MCF 10A (cell line): ENCODE measurements at regions not wholly inside any gene's neighbourhood (a gene's known extent, or its start where the extent isn't known, plus 50 kb on each side); places are given as distances from the start of the nearest gene placed in this dataset.

Source experiments
- BruUV-seq: library from RNA; stranded (reverse); fragments of 400-500 nt; replicated peaks from 2 replicates; lab custom pipeline; 2021; lab: Mats Ljungman, UMichigan
- CTCF ChIA-PET: fragments of 300-600 bp; sonication (Branson Sonifier 250); formaldehyde crosslinking; extraction: SDS; loops from one replicate; lab custom pipeline; 2021; ENCODE audit warnings: antibody characterized with exemption, inconsistent platforms; lab: Yijun Ruan, JAX
- POLR2A ChIA-PET: fragments of 300-600, 350-650 bp; sonication (Branson Sonifier 250); formaldehyde crosslinking; extraction: SDS; loops from one replicate; lab custom pipeline; 2020; ENCODE audit warnings: antibody characterized with exemption, inconsistent platforms; lab: Yijun Ruan, JAX
- DNase-seq: peaks from one replicate; pipeline ENCODE4 v3.0.0-alpha.2; 2018; ENCODE audit not compliant: unreplicated experiment
- H3K27ac Mint-ChIP-seq: one replicate; pipeline ENCODE4 v1.8.0; 2022; ENCODE audit warnings: mild to moderate bottlenecking, low read depth, mixed read lengths; ENCODE audit not compliant: unreplicated experiment
- H3K27me3 Mint-ChIP-seq: one replicate; pipeline ENCODE4 v1.8.0; 2022; ENCODE audit warnings: mixed read lengths; ENCODE audit not compliant: insufficient read depth, unreplicated experiment
- H3K36me3 Mint-ChIP-seq: one replicate; pipeline ENCODE4 v1.8.0; 2022; ENCODE audit warnings: mild to moderate bottlenecking, moderate library complexity, mixed read lengths; ENCODE audit not compliant: insufficient read depth, unreplicated experiment
- H3K4me1 Mint-ChIP-seq: one replicate; pipeline ENCODE4 v1.8.0; 2022; ENCODE audit warnings: mixed read lengths; ENCODE audit not compliant: insufficient read depth, unreplicated experiment
- H3K4me3 Mint-ChIP-seq: one replicate; pipeline ENCODE4 v1.8.0; 2022; ENCODE audit warnings: mild to moderate bottlenecking, moderate library complexity, mixed read lengths; ENCODE audit not compliant: unreplicated experiment
- H3K9me3 Mint-ChIP-seq: one replicate; pipeline ENCODE4 v1.8.0; 2022; ENCODE audit warnings: mixed read lengths; ENCODE audit not compliant: unreplicated experiment
- intact Hi-C: fragments of 100-400 bp; cut with micrococcal nuclease; formaldehyde crosslinking; loops from 2 replicates; pipeline ENCODE4 v1.14.1; 2022
- TF ChIP-seq, protein P1 (sequence below): fragments of 200-600 bp; IDR thresholded peaks from one replicate; pipeline ENCODE4 v1.8.0; 2022; ENCODE audit warnings: antibody characterized with exemption, mild to moderate bottlenecking; ENCODE audit not compliant: unreplicated experiment

DNA sequence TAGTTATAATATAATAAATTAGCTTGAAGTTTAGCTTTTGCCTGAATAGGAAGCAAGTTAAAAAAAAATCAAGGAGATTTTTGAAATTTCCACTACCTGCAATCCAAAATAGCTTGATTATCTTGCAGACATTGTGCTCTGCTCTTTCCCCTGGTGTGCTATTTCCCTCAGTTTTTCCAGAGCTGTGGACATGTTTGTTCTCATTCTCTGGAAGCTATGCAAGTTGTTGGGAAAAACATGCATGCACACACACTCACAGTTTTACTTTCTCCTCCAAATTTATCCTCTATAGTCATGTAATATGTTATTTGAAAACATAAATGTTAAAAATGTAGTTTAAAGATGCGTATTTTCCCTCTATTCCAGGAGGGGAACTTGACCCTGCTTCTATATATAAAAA is 225.8 kb upstream of the ARSJ start:
- DNase-seq = no peak
- TF ChIP-seq, protein P1, sequence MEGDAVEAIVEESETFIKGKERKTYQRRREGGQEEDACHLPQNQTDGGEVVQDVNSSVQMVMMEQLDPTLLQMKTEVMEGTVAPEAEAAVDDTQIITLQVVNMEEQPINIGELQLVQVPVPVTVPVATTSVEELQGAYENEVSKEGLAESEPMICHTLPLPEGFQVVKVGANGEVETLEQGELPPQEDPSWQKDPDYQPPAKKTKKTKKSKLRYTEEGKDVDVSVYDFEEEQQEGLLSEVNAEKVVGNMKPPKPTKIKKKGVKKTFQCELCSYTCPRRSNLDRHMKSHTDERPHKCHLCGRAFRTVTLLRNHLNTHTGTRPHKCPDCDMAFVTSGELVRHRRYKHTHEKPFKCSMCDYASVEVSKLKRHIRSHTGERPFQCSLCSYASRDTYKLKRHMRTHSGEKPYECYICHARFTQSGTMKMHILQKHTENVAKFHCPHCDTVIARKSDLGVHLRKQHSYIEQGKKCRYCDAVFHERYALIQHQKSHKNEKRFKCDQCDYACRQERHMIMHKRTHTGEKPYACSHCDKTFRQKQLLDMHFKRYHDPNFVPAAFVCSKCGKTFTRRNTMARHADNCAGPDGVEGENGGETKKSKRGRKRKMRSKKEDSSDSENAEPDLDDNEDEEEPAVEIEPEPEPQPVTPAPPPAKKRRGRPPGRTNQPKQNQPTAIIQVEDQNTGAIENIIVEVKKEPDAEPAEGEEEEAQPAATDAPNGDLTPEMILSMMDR = no peak
- intact Hi-C loops = loop anchor here (10.0 kb wide), 1 partner anchor 170 kb away; no protein-coding TSS in a partner anchor
- no TSS peak for BruUV-seq
- ChIA-PET CTCF (interaction anchor here (0.8 kb wide), 1 partner anchor 180 kb away, joined by 3 read pairs; no protein-coding TSS in a partner anchor), POLR2A (no interaction called here)
- Mint-ChIP-seq H3K4me3 (no peak overlapping the region), H3K36me3 (no peaks in the 10 kb centered on the region), H3K4me1 (no peaks in the 10 kb centered on the region), H3K9me3 (no peaks in the 10 kb centered on the region), H3K27me3 (no peaks in the 10 kb centered on the region), H3K27ac (no peak overlapping the region)

DNA sequence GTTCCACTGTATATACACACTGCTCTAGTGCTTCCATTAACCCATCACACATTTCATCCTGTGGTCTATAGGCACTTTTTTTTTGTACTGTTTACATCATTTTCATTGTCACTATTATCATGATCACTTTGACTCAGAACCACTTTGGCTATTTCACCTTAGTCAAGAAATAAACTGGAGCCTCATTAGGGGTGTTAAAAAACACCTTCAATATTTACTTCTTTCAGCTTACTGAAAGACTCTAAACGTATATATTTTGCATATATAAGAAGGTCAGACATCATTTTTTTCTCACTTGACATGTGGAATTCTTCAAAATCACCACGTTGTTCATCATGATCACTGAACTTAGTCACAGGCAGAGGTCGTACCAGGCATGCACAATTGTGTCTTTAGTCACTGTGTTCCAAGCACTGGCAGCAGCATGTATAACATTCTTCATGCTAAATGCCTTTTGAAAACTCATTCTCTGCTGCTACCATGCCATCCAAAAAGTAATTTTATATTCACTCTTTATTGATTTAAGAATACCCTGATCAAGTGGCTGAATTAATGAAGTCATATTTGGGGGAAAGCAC is 229.2 kb upstream of the ARSJ start:
- Mint-ChIP-seq H3K9me3 (no peaks in the 10 kb centered on the region), H3K4me1 (no peaks in the 10 kb centered on the region), H3K36me3 (no peaks in the 10 kb centered on the region), H3K27me3 (no peaks in the 10 kb centered on the region), H3K4me3 (no peak overlapping the region), H3K27ac (no peak overlapping the region)
- BruUV-seq = no TSS peak
- CTCF ChIA-PET = interaction anchor here (1.5 kb wide), 1 partner anchor 168 kb away, joined by 3 read pairs; no protein-coding TSS in a partner anchor
- TF ChIP-seq, protein P1 = no peak
- intact Hi-C loops = loop anchor here (10.0 kb wide), 1 partner anchor 166 kb away; no protein-coding TSS in a partner anchor
- peak; percentile 10 for DNase-seq
- POLR2A ChIA-PET = interaction anchor here (1.0 kb wide), 1 partner anchor 170 kb away, joined by 5 read pairs; no protein-coding TSS in a partner anchor

- H3K4me1 Mint-ChIP-seq = no peaks in the 10 kb centered on the region
- no peak overlapping the region for H3K27ac Mint-ChIP-seq
- no peak overlapping the region for H3K4me3 Mint-ChIP-seq
- TF ChIP-seq, protein P1 = no peak
- no peaks in the 10 kb centered on the region for H3K27me3 Mint-ChIP-seq
- no TSS peak for BruUV-seq
- ChIA-PET CTCF (interaction anchor here (2.1 kb wide), 1 partner anchor 168 kb away, joined by 6 read pairs; no protein-coding TSS in a partner anchor), POLR2A (interaction anchor here (1.0 kb wide), 1 partner anchor 169 kb away, joined by 5 read pairs; no protein-coding TSS in a partner anchor)
- no peak for DNase-seq
- H3K9me3 Mint-ChIP-seq = peaks cover 3% of the 10 kb centered on the region
- no peaks in the 10 kb centered on the region for H3K36me3 Mint-ChIP-seq
- intact Hi-C loops = loop anchor here (10.0 kb wide), 1 partner anchor 165 kb away; no protein-coding TSS in a partner anchor
Measured at GRCh38 chr4:114209584-114209983, 230.1 kb upstream of the ARSJ start.

DNA sequence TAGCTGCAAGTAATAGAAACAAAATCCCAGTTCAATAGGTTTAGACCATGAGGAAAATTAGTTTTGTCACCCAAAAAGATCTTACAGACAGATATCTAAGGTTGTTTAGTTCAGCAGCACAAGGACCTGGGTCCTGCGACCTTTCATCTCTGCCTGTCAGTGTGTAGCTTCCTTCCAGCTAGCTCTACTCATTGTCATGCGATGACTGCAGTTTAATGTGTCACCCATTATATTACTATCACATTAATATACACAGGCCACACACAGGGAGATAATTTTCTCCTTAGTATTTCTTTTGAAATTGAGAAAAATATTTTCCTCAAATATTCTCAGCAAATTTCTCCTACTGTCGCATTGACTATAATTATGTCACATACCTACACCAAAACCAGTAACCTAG is 232.1 kb upstream of the ARSJ start:
- Mint-ChIP-seq H3K9me3 (peaks cover 7% of the 10 kb centered on the region), H3K27me3 (no peaks in the 10 kb centered on the region), H3K4me1 (no peaks in the 10 kb centered on the region), H3K36me3 (no peaks in the 10 kb centered on the region), H3K27ac (no peak overlapping the region), H3K4me3 (no peak overlapping the region)
- DNase-seq = no peak
- ChIA-PET POLR2A (interaction anchor here (1.0 kb wide), 1 partner anchor 13 kb away, joined by 4 read pairs; no protein-coding TSS in a partner anchor), CTCF (interaction anchor here (0.6 to 0.9 kb wide), 3 partner anchors 206 to 881 kb away, joined by 3 read pairs; no protein-coding TSS in a partner anchor)
- intact Hi-C loops = no loop called here
- BruUV-seq = no TSS peak
- TF ChIP-seq, protein P1 = no peak
